HCT116 (cell line): ENCODE measurements at regions not wholly inside any gene's neighbourhood (a gene's known extent, or its start where the extent isn't known, plus 50 kb on each side); places are given as distances from the start of the nearest gene placed in this dataset.

Experiments
- ATAC-seq: fragments of 200-7000 bp; cut with Tn5 transposase; 2 replicates; pipeline ENCODE4 v1.9.1; 2020; ENCODE audit warnings: mild to moderate bottlenecking, moderate library complexity
- BruUV-seq: library from RNA; stranded (reverse); fragments of 400-500 nt; replicated peaks from 2 replicates; lab custom pipeline; 2021; lab: Mats Ljungman, UMichigan
- CTCF ChIA-PET: fragments of 300-600 bp; sonication (Branson Sonifier 250); formaldehyde crosslinking; loops from one replicate; lab custom pipeline; 2021; ENCODE audit warnings: antibody characterized with exemption; lab: Charles Lee
- POLR2A ChIA-PET: fragments of 300-600, 350-600 bp; sonication (Branson Sonifier 250); formaldehyde crosslinking; loops from one replicate; lab custom pipeline; 2021; ENCODE audit warnings: antibody characterized with exemption; lab: Charles Lee
- RAD21 ChIA-PET, 2 experiments: fragments of 300-600 bp; sonication (Branson Sonifier 250); formaldehyde crosslinking; loops; one replicate each; lab custom pipeline; 2023; ENCODE audit warnings: low total read pairs in 2 of 2; ENCODE audit not compliant: uncharacterized antibody in 2 of 2, unreplicated experiment in 2 of 2, low non-redundant PET in 1 of 2; lab: Charles Lee
- DNase-seq: peaks from one replicate; pipeline ENCODE4 v3.0.0-alpha.2; 2010; ENCODE audit warnings: low read depth, low spot score
- H2AFZ ChIP-seq: fragments of 200-600 bp; shearing (Covaris generic), sonication (generic); 2 replicates; pipeline ENCODE4 v1.6.1; 2017; ENCODE audit warnings: low read depth, mixed run types, mixed read lengths, antibody characterized with exemption, low read length; ENCODE audit not compliant: poor library complexity, severe bottlenecking
- H3K27ac ChIP-seq: 2 replicates; pipeline ENCODE4 v1.5.1; 2012; ENCODE audit warnings: low read depth, low read length
- H3K27me3 ChIP-seq: fragments of 200-600 bp; sonication (generic); 2 replicates; pipeline ENCODE4 v1.6.1; 2016; ENCODE audit warnings: mixed run types, low read length, mixed read lengths; ENCODE audit not compliant: insufficient read depth
- H3K36me3 ChIP-seq, 2 experiments: fragments of 200-500 bp in 1 of 2; fragments of 200-600 bp in 1 of 2; sonication (Bioruptor generic) in 1 of 2; sonication (generic) in 1 of 2; 2 replicates each; pipeline versions ENCODE4 v1.5.1 to v1.6.1; 2014 to 2016; ENCODE audit warnings: low read length in 2 of 2, inconsistent platforms in 1 of 2, mixed read lengths in 1 of 2, mixed run types in 1 of 2; ENCODE audit not compliant: insufficient read depth in 2 of 2, control insufficient read depth in 1 of 2
- H3K4me1 ChIP-seq, 2 experiments: fragments of 200-600 bp in 1 of 2; sonication (generic) in 1 of 2; 2 replicates each; pipeline versions ENCODE4 v1.5.1 to v1.6.1; 2012 to 2017; ENCODE audit warnings: low read length in 2 of 2, inconsistent platforms in 1 of 2, mild to moderate bottlenecking in 1 of 2, mixed read lengths in 1 of 2, mixed run types in 1 of 2, moderate library complexity in 1 of 2; ENCODE audit not compliant: insufficient read depth in 2 of 2, control insufficient read depth in 1 of 2
- H3K4me2 ChIP-seq: fragments of 200-600 bp; sonication (generic); 2 replicates; pipeline ENCODE4 v1.6.1; 2017; ENCODE audit warnings: mixed run types, low read length, mixed read lengths
- H3K4me3 ChIP-seq, 2 experiments: fragments of 200-600 bp in 1 of 2; sonication (generic) in 1 of 2; replicated peaks in 1 of 2; 2 replicates each; pipeline ENCODE4 v1.5.1; 2011 to 2016; ENCODE audit warnings: low read length in 2 of 2, control low read depth in 1 of 2, low read depth in 1 of 2, mild to moderate bottlenecking in 1 of 2, mixed read lengths in 1 of 2, mixed run types in 1 of 2
- H3K79me2 ChIP-seq: fragments of 200-600 bp; sonication (generic); 2 replicates; pipeline ENCODE4 v1.6.1; 2017; ENCODE audit warnings: mild to moderate bottlenecking, mixed run types, low read length, moderate library complexity, mixed read lengths; ENCODE audit not compliant: insufficient read depth
- H3K9ac ChIP-seq: fragments of 200-600 bp; sonication (generic); 2 replicates; pipeline ENCODE4 v1.6.1; 2016; ENCODE audit warnings: low read length, mixed read lengths
- H3K9me2 ChIP-seq: fragments of 200-600 bp; sonication (generic), shearing (Covaris generic); 2 replicates; pipeline ENCODE4 v1.6.1; 2017; ENCODE audit warnings: mixed run types, mild to moderate bottlenecking, moderate library complexity; ENCODE audit not compliant: insufficient read depth
- H3K9me3 ChIP-seq, 2 experiments: fragments of 200-500 bp in 1 of 2; fragments of 200-600 bp in 1 of 2; sonication (Bioruptor generic) in 1 of 2; sonication (generic) in 1 of 2; 2 replicates each; pipeline ENCODE4 v1.6.1; 2014 to 2017; ENCODE audit warnings: low read length in 2 of 2, mixed read lengths in 2 of 2, inconsistent platforms in 1 of 2, low read depth in 1 of 2, mild to moderate bottlenecking in 1 of 2, mixed run types in 1 of 2, moderate library complexity in 1 of 2; ENCODE audit not compliant: control insufficient read depth in 1 of 2, insufficient read depth in 1 of 2
- H4K20me1 ChIP-seq: fragments of 200-600 bp; sonication (generic), shearing (Covaris generic); 2 replicates; pipeline ENCODE4 v1.6.1; 2017; ENCODE audit warnings: mixed run types, mild to moderate bottlenecking, moderate library complexity; ENCODE audit not compliant: insufficient read depth
- CEBPB ChIP-seq: IDR thresholded peaks from 2 replicates; pipeline ENCODE4 v1.6.1; 2012; ENCODE audit warnings: low read depth
- EGR1 ChIP-seq: IDR thresholded peaks from 2 replicates; pipeline ENCODE4 v1.6.1; 2012; ENCODE audit warnings: low read depth
- EZH2 ChIP-seq: fragments of 200-600 bp; sonication (generic); IDR thresholded peaks from 2 replicates; pipeline ENCODE4 v1.6.1; 2017; ENCODE audit warnings: antibody characterized with exemption, mixed run types
- FOSL1 ChIP-seq: IDR thresholded peaks from 2 replicates; pipeline ENCODE4 v1.6.1; 2012; ENCODE audit warnings: low read depth
- POLR2A ChIP-seq: IDR thresholded peaks from 2 replicates; pipeline ENCODE4 v1.7.0; 2011; ENCODE audit warnings: borderline replicate concordance; ENCODE audit not compliant: insufficient read depth, insufficient read length; ENCODE audit errors: extremely low read depth
- POLR2AphosphoS5 ChIP-seq: IDR thresholded peaks from 2 replicates; pipeline ENCODE4 v1.6.1; 2011; ENCODE audit warnings: mild to moderate bottlenecking, low read depth, low read length, moderate library complexity
- SP1 ChIP-seq: IDR thresholded peaks from 2 replicates; pipeline ENCODE4 v1.6.1; 2012; ENCODE audit warnings: low read depth
- SRF ChIP-seq: IDR thresholded peaks from 2 replicates; pipeline ENCODE4 v1.6.1; 2012; ENCODE audit warnings: low read depth
- YY1 ChIP-seq: IDR thresholded peaks from 2 replicates; pipeline ENCODE4 v1.6.1; 2011; ENCODE audit warnings: low read length, low read depth, moderate library complexity, mild to moderate bottlenecking; ENCODE audit not compliant: insufficient replicate concordance; ENCODE audit errors: extremely low read depth
- intact Hi-C: fragments of 100-400 bp; cut with micrococcal nuclease; formaldehyde crosslinking; loops from 2 replicates; pipeline ENCODE4 v1.10.0; 2022
- TF ChIP-seq, protein P1 (sequence below): IDR thresholded peaks from 2 replicates; pipeline ENCODE4 v1.6.1; 2012

GRCh38 chr14:54133896-54134295 lies 177.3 kb upstream of the BMP4 start:
- no TSS peak for BruUV-seq
- no peaks in the 10 kb centered on the region for H3K79me2 ChIP-seq
- H3K27me3 ChIP-seq, result no peaks in the 10 kb centered on the region
- intact Hi-C loops, result no loop called here
- no peak overlapping the region for H3K4me2 ChIP-seq
- ChIA-PET CTCF (no interaction called here), POLR2A (no interaction called here), RAD21 (no interaction called here)
- no peaks in the 10 kb centered on the region for H4K20me1 ChIP-seq
- H3K27ac ChIP-seq, result no peak overlapping the region
- TF ChIP-seq, protein P1, sequence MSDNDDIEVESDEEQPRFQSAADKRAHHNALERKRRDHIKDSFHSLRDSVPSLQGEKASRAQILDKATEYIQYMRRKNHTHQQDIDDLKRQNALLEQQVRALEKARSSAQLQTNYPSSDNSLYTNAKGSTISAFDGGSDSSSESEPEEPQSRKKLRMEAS, result no peak
- TF ChIP-seq POLR2AphosphoS5, result no peak
- TF ChIP-seq FOSL1, result no peak
- no peak for TF ChIP-seq EZH2
- TF ChIP-seq POLR2A, result no peak
- peak; percentile 55; the same call in 1 of the 2 replicates for TF ChIP-seq CEBPB
- no peak overlapping the region for H3K9ac ChIP-seq
- no peaks in the 10 kb centered on the region for H3K36me3 ChIP-seq
- H3K9me3 ChIP-seq, result no peaks in the 10 kb centered on the region
- ATAC-seq (no peak), DNase-seq (no peak)
- H3K4me3 ChIP-seq, result no peak overlapping the region
- no peaks in the 10 kb centered on the region for H3K9me2 ChIP-seq
- no peaks in the 10 kb centered on the region for H3K4me1 ChIP-seq
- H2AFZ ChIP-seq, result no peak overlapping the region

DNA sequence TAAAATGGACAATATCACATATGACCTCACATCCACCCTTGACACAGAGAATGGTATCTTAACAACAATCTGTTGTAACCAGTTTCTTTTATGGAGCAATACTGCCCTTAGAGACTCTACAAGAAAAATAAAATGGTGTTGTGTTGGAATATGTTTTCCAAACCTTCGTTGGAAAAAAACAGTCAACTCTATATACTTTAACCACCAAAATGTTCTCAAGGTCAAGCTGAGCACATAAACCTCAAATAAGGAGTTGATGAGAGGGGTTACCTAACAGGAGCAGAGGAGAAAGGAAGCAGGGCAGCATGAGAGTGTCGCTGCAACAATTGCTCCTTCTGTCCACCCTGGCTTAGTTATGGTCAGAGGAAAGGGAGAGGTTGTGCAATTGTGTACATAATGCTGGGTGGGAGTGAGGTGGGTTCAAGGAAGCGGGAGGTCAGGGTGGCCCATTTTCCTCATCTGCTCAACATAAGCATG lies 179.2 kb upstream of the BMP4 start:
- H3K4me1 ChIP-seq, result no peaks in the 10 kb centered on the region
- no peaks in the 10 kb centered on the region for H3K9me3 ChIP-seq
- H3K4me2 ChIP-seq, result no peak overlapping the region
- no peak overlapping the region for H3K27ac ChIP-seq
- TF ChIP-seq SRF (no peak), SP1 (no peak), YY1 (no peak), EGR1 (no peak), EZH2 (no peak), POLR2A (no peak), FOSL1 (no peak), POLR2AphosphoS5 (no peak)
- TF ChIP-seq, protein P1, result no peak
- H3K27me3 ChIP-seq, result no peaks in the 10 kb centered on the region
- DNase-seq, result no peak
- no TSS peak for BruUV-seq
- no peak overlapping the region for H3K9ac ChIP-seq
- POLR2A ChIA-PET, result no interaction called here
- H3K4me3 ChIP-seq, result no peak overlapping the region
- no peaks in the 10 kb centered on the region for H3K79me2 ChIP-seq
- no peak overlapping the region for H2AFZ ChIP-seq
- H3K9me2 ChIP-seq, result no peaks in the 10 kb centered on the region
- no peaks in the 10 kb centered on the region for H3K36me3 ChIP-seq
- RAD21 ChIA-PET, result no interaction called here
- CTCF ChIA-PET, result no interaction called here
- no peaks in the 10 kb centered on the region for H4K20me1 ChIP-seq
- intact Hi-C loops, result no loop called here
- no peak for ATAC-seq
